ENCODE measurements at regions not wholly inside any gene's neighbourhood (a gene's known extent, or its start where the extent isn't known, plus 50 kb on each side); places are given as distances from the start of the nearest gene placed in this dataset.

DNA sequence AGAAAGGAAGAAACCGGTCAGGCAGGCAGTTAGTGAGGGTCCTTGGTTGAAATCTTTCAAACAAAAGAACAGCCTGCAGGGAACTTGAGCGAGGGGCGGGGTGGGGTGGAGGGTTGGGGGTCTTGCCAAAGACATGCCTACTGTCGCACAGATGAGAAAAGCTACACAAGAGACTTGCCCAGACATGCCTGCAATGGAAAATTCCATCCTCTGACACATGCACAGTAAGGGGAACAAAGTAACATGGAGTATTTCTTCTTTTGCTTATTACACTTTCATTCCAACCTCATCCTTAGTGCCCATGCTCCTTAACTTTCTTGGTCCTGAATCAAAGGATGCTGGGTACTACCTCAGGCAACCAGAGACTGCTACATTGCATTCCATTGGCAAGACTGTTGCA is 1491.2 kb downstream of the STIM2 start:
- TF ChIP-seq, protein P1, sequence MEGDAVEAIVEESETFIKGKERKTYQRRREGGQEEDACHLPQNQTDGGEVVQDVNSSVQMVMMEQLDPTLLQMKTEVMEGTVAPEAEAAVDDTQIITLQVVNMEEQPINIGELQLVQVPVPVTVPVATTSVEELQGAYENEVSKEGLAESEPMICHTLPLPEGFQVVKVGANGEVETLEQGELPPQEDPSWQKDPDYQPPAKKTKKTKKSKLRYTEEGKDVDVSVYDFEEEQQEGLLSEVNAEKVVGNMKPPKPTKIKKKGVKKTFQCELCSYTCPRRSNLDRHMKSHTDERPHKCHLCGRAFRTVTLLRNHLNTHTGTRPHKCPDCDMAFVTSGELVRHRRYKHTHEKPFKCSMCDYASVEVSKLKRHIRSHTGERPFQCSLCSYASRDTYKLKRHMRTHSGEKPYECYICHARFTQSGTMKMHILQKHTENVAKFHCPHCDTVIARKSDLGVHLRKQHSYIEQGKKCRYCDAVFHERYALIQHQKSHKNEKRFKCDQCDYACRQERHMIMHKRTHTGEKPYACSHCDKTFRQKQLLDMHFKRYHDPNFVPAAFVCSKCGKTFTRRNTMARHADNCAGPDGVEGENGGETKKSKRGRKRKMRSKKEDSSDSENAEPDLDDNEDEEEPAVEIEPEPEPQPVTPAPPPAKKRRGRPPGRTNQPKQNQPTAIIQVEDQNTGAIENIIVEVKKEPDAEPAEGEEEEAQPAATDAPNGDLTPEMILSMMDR (IDR thresholded peaks at IDR 0.05) = no peak
- no peak for TF ChIP-seq POLR2A (IDR thresholded peaks at IDR 0.05)
